ENCODE measurements at regions not wholly inside any gene's neighbourhood (a gene's known extent, or its start where the extent isn't known, plus 50 kb on each side); places are given as distances from the start of the nearest gene placed in this dataset.

DNA sequence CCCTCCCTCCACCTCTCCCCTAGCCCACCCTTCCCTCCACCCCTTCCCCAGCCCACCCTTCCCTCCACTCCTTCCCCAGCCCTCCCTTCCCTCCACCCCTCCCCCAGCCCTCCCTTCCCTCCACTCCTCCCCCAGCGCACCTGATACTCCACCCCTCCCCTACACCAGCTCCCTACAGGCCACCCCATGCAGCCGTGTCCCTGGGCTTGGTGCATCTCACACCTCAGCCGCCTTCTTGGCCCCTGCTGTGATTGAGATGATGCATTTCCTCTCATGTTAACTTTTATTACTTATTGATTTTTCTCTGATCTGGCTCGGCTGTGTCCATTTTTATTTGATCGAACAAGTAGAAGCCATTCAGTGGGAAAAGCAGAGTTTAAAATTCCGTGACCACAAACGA, 243.8 kb downstream of the MATN1 start:
- TF ChIP-seq EP300 (IDR thresholded peaks at IDR 0.05) (no peak), POLR2A (IDR thresholded peaks at IDR 0.05) (no peak), POLR2AphosphoS5 (IDR thresholded peaks at IDR 0.05) (no peak)
- TF ChIP-seq, protein P1, sequence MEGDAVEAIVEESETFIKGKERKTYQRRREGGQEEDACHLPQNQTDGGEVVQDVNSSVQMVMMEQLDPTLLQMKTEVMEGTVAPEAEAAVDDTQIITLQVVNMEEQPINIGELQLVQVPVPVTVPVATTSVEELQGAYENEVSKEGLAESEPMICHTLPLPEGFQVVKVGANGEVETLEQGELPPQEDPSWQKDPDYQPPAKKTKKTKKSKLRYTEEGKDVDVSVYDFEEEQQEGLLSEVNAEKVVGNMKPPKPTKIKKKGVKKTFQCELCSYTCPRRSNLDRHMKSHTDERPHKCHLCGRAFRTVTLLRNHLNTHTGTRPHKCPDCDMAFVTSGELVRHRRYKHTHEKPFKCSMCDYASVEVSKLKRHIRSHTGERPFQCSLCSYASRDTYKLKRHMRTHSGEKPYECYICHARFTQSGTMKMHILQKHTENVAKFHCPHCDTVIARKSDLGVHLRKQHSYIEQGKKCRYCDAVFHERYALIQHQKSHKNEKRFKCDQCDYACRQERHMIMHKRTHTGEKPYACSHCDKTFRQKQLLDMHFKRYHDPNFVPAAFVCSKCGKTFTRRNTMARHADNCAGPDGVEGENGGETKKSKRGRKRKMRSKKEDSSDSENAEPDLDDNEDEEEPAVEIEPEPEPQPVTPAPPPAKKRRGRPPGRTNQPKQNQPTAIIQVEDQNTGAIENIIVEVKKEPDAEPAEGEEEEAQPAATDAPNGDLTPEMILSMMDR (IDR thresholded peaks at IDR 0.05), result no peak
- WGBS, 2 donors (ENCODE audit: low coverage in 1 of 2), result 80% methylated on average over 2 of the region's 7 CpGs; no CpG with 5 or more reads in 1 of the 2 donors
- H3K4me1 ChIP-seq, result no peaks in the 10 kb centered on the region
- peaks cover 38% of the 10 kb centered on the region for H3K27me3 ChIP-seq
- peaks cover 0 to 49% (median 0%) of the 10 kb centered on the region in 3 donors for H3K9me3 ChIP-seq
- H3K4me3 ChIP-seq, result no peak overlapping the region
- no peak overlapping the region for H3K27ac ChIP-seq
- H3K36me3 ChIP-seq, result no peaks in the 10 kb centered on the region
- ATAC-seq, result no peak

- TF ChIP-seq POLR2AphosphoS5 (IDR thresholded peaks at IDR 0.05) (no peak), EP300 (IDR thresholded peaks at IDR 0.05) (no peak), POLR2A (IDR thresholded peaks at IDR 0.05) (no peak)
- TF ChIP-seq, protein P1 (IDR thresholded peaks at IDR 0.05), result no peak
- no peaks in the 10 kb centered on the region for H3K4me1 ChIP-seq
- H3K4me3 ChIP-seq, result no peak overlapping the region
- H3K27ac ChIP-seq, result no peak overlapping the region
- no peak for ATAC-seq
- H3K27me3 ChIP-seq, result peaks cover 32% of the 10 kb centered on the region
- WGBS, 2 donors (ENCODE audit: low coverage in 1 of 2), result 84 to 86% methylated on average over 2 to 6 of the region's 13 CpGs
- peaks cover 0 to 43% (median 0%) of the 10 kb centered on the region in 3 donors for H3K9me3 ChIP-seq
- no peaks in the 10 kb centered on the region for H3K36me3 ChIP-seq
These were observed 244.4 kb downstream of the MATN1 start for GRCh38 chr1:30478799-30479563.

DNA sequence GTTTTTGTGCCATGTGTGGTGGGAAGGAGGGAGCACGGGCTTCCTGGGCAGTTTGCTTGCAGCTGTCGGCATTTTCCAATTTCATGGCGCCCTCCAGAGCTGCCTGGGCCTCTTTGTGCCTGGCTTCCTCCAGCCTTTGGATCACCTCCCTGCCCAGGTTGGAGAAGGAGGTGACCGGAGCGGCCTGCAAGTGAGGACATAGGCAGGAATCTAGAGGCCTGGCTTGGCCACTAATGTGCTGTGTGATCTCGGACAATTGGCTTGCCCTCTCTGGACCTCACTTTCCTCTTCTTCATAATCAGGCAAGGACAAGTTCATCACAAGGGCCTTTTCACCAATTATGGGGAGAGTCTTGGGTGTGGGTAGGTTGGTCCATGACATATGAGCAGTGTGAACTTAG, 245.1 kb downstream of the MATN1 start:
- TF ChIP-seq, protein P1 (IDR thresholded peaks at IDR 0.05), result no peak
- no peak for TF ChIP-seq POLR2A (IDR thresholded peaks at IDR 0.05)
- TF ChIP-seq EP300 (IDR thresholded peaks at IDR 0.05), result no peak
- no peak for TF ChIP-seq POLR2AphosphoS5 (IDR thresholded peaks at IDR 0.05)
- Histone ChIP-seq H3K27ac (no peak overlapping the region), H3K27me3 (peaks cover 25% of the 10 kb centered on the region), H3K4me1 (no peaks in the 10 kb centered on the region), H3K4me3 (no peak overlapping the region), H3K36me3 (no peaks in the 10 kb centered on the region), H3K9me3 (peaks cover 0 to 36% (median 0%) of the 10 kb centered on the region in 3 donors)
- 40 to 85% methylated on average over 1 to 6 of the region's 6 CpGs for WGBS, 2 donors (ENCODE audit: low coverage in 1 of 2)
- ATAC-seq, result no peak

GRCh38 chr1:30477588-30477987, 245.8 kb downstream of the MATN1 start:
- no peak overlapping the region for H3K4me3 ChIP-seq
- no peak for TF ChIP-seq EP300 (IDR thresholded peaks at IDR 0.05)
- no peak for TF ChIP-seq POLR2A (IDR thresholded peaks at IDR 0.05)
- no peak for TF ChIP-seq POLR2AphosphoS5 (IDR thresholded peaks at IDR 0.05)
- TF ChIP-seq, protein P1 (IDR thresholded peaks at IDR 0.05), result no peak
- H3K36me3 ChIP-seq, result no peaks in the 10 kb centered on the region
- WGBS, 2 donors (ENCODE audit: low coverage in 1 of 2), result 60 to 100% methylated on average over 1 to 2 of the region's 8 CpGs
- ATAC-seq, result no peak
- no peak overlapping the region for H3K27ac ChIP-seq
- H3K4me1 ChIP-seq, result no peaks in the 10 kb centered on the region
- peaks cover 18% of the 10 kb centered on the region for H3K27me3 ChIP-seq
- peaks cover 0 to 29% (median 0%) of the 10 kb centered on the region in 3 donors for H3K9me3 ChIP-seq

- H3K27ac ChIP-seq, result no peak overlapping the region
- 73% methylated on average over 6 of the region's 8 CpGs; no CpG with 5 or more reads in 1 of the 2 donors for WGBS, 2 donors (ENCODE audit: low coverage in 1 of 2)
- no peaks in the 10 kb centered on the region for H3K4me1 ChIP-seq
- H3K27me3 ChIP-seq, result peaks cover 17% of the 10 kb centered on the region
- peaks cover 0 to 23% (median 0%) of the 10 kb centered on the region in 3 donors for H3K9me3 ChIP-seq
- TF ChIP-seq POLR2A (IDR thresholded peaks at IDR 0.05) (no peak), EP300 (IDR thresholded peaks at IDR 0.05) (no peak), POLR2AphosphoS5 (IDR thresholded peaks at IDR 0.05) (no peak)
- TF ChIP-seq, protein P1 (IDR thresholded peaks at IDR 0.05), result no peak
- H3K36me3 ChIP-seq, result no peaks in the 10 kb centered on the region
- no peak overlapping the region for H3K4me3 ChIP-seq
- ATAC-seq, result no peak
These were observed 246.4 kb downstream of the MATN1 start for GRCh38 chr1:30476911-30477459.
